ENCODE measurements at regions not wholly inside any gene's neighbourhood (a gene's known extent, or its start where the extent isn't known, plus 50 kb on each side); places are given as distances from the start of the nearest gene placed in this dataset.

GRCh38 chr2:19300961-19301360, 57.5 kb downstream of the OSR1 start:
- in situ Hi-C loops (cut with HindIII; ENCODE audit: low sequenced_read_pairs), result no loop called here

GRCh38 chr2:19299522-19299921, 58.9 kb downstream of the OSR1 start:
- in situ Hi-C loops (cut with HindIII; ENCODE audit: low sequenced_read_pairs), result no loop called here

GRCh38 chr2:19299032-19299431, 59.4 kb downstream of the OSR1 start:
- in situ Hi-C loops (cut with HindIII; ENCODE audit: low sequenced_read_pairs), result no loop called here

- in situ Hi-C loops (cut with HindIII; ENCODE audit: low sequenced_read_pairs), result no loop called here
Observed at GRCh38 chr2:19297716-19298115, 60.7 kb downstream of the OSR1 start.

- in situ Hi-C loops (cut with HindIII; ENCODE audit: low sequenced_read_pairs), result no loop called here
Observed at GRCh38 chr2:19295998-19296502, 62.4 kb downstream of the OSR1 start.

- in situ Hi-C loops (cut with HindIII; ENCODE audit: low sequenced_read_pairs), result no loop called here
Observed at GRCh38 chr2:19292007-19292406, 66.4 kb downstream of the OSR1 start.

- in situ Hi-C loops (cut with HindIII; ENCODE audit: low sequenced_read_pairs), result no loop called here
Observed at GRCh38 chr2:19288291-19288690, 70.1 kb downstream of the OSR1 start.

GRCh38 chr2:19287324-19287723, 71.1 kb downstream of the OSR1 start:
- in situ Hi-C loops (cut with HindIII; ENCODE audit: low sequenced_read_pairs), result no loop called here

GRCh38 chr2:19282305-19282704, 76.1 kb downstream of the OSR1 start:
- in situ Hi-C loops (cut with HindIII; ENCODE audit: low sequenced_read_pairs), result no loop called here

GRCh38 chr2:19274439-19274838, 84.0 kb downstream of the OSR1 start:
- in situ Hi-C loops (cut with HindIII; ENCODE audit: low sequenced_read_pairs), result no loop called here

- in situ Hi-C loops (cut with HindIII; ENCODE audit: low sequenced_read_pairs), result no loop called here
Observed at GRCh38 chr2:19272941-19273470, 85.4 kb downstream of the OSR1 start.

GRCh38 chr2:19272039-19272438, 86.4 kb downstream of the OSR1 start:
- in situ Hi-C loops (cut with HindIII; ENCODE audit: low sequenced_read_pairs), result no loop called here

GRCh38 chr2:19264852-19265251, 93.6 kb downstream of the OSR1 start:
- in situ Hi-C loops (cut with HindIII; ENCODE audit: low sequenced_read_pairs), result no loop called here

- in situ Hi-C loops (cut with HindIII; ENCODE audit: low sequenced_read_pairs), result no loop called here
Observed at GRCh38 chr2:19262150-19262549, 96.3 kb downstream of the OSR1 start.

GRCh38 chr2:19261061-19261460, 97.4 kb downstream of the OSR1 start:
- in situ Hi-C loops (cut with HindIII; ENCODE audit: low sequenced_read_pairs), result no loop called here

- in situ Hi-C loops (cut with HindIII; ENCODE audit: low sequenced_read_pairs), result no loop called here
Observed at GRCh38 chr2:19256121-19256601, 102.3 kb downstream of the OSR1 start.

GRCh38 chr2:19255481-19255880, 102.9 kb downstream of the OSR1 start:
- in situ Hi-C loops (cut with HindIII; ENCODE audit: low sequenced_read_pairs), result no loop called here

GRCh38 chr2:19251554-19251953, 106.9 kb downstream of the OSR1 start:
- in situ Hi-C loops (cut with HindIII; ENCODE audit: low sequenced_read_pairs), result no loop called here

- in situ Hi-C loops (cut with HindIII; ENCODE audit: low sequenced_read_pairs), result no loop called here
Observed at GRCh38 chr2:19250906-19251305, 107.5 kb downstream of the OSR1 start.

- in situ Hi-C loops (cut with HindIII; ENCODE audit: low sequenced_read_pairs), result no loop called here
Observed at GRCh38 chr2:19247186-19247585, 111.2 kb downstream of the OSR1 start.

- in situ Hi-C loops (cut with HindIII; ENCODE audit: low sequenced_read_pairs), result no loop called here
Observed at GRCh38 chr2:19246496-19246895, 111.9 kb downstream of the OSR1 start.

GRCh38 chr2:19244460-19245363, 113.7 kb downstream of the OSR1 start:
- in situ Hi-C loops (cut with HindIII; ENCODE audit: low sequenced_read_pairs), result no loop called here
